Motor neuron (in vitro differentiated cells): ENCODE measurements at regions not wholly inside any gene's neighbourhood (a gene's known extent, or its start where the extent isn't known, plus 50 kb on each side); places are given as distances from the start of the nearest gene placed in this dataset.
A peak's percentile ranks its signal among the peaks of the same experiment; 100 is the strongest.
"Not testable (repeated sequence)": the region's sequence is repeated elsewhere in the genome, so short reads cannot be mapped to it uniquely, and the experiment has no call there.

Source experiments
- ATAC-seq, 8 experiments: fragments of 200-7000 bp; cut with Tn5 transposase; replicated peaks in 6 of 8; 2 replicates each; pipeline ENCODE4 v1.8.0; 2021; ENCODE audit warnings: mild to moderate bottlenecking in 8 of 8, moderate library complexity in 8 of 8
- H3K27ac ChIP-seq, 2 donors: fragments of 250-450 bp; sonication (Bioruptor Pico); 2 replicates each; pipeline ENCODE4 v1.9.0; 2021; ENCODE audit warnings: antibody characterized with exemption in 2 of 2, mild to moderate bottlenecking in 2 of 2, moderate library complexity in 1 of 2
- H3K4me1 ChIP-seq, 2 donors: fragments of 250-450 bp; sonication (Bioruptor Pico); replicated peaks in 1 of 2; 2 replicates each; pipeline ENCODE4 v1.6.1; 2021; ENCODE audit warnings: antibody characterized with exemption in 2 of 2, mild to moderate bottlenecking in 2 of 2, moderate library complexity in 1 of 2
- H3K4me3 ChIP-seq, 5 donors: fragments of 250-450 bp; sonication (Bioruptor Pico); 2 replicates each; pipeline ENCODE4 v1.9.0; 2021; ENCODE audit warnings: antibody characterized with exemption in 5 of 5, mild to moderate bottlenecking in 5 of 5, moderate library complexity in 4 of 5
- WGBS, 10 experiments: fragments of 450-650 bp; shearing (Covaris generic); methylation state at CpG; one replicate each; pipeline ENCODE4 v1.0.0; 2022; 5-methylcytosine and 5-hydroxymethylcytosine counted together
- in situ Hi-C, 9 experiments: fragments of 400-800 bp; cut with MboI; loops; one replicate each; pipeline ENCODE4 v1.15.0; 2021; ENCODE audit warnings: low sequenced_read_pairs in 9 of 9, low pct_unique_long_range_greater_than_20kb in 2 of 9; ENCODE audit not compliant: unreplicated experiment in 9 of 9

DNA sequence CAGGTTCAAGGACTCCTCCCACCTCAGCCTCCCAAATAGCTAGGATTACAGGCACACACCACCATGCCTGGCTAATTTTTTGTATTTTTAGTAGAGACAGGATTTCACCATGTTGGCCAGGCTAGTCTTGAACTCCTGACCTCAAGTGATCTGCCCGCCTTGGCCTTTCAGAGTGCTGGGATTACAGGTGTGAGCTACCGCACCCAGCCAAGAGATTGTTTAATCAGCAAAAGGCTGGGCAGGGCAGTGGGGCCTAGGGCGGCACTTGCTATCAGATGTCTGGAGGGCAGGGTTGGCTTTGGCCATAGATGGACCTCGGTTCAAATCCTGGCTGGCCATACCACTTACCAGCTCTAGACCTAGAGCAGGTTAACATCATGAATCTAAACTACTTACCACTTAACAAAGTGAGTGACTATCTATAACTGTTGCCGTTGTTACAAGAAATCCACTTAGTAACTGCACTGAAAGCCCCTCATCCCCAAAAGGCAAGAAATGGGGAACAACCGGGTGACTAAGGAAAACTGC is 60.9 kb upstream of the BCL2L14 start:
- H3K27ac ChIP-seq, H3K4me1 ChIP-seq, in situ Hi-C loops, ATAC-seq, H3K4me3 ChIP-seq: not testable (repeated sequence)
- 50 to 100% (median 96%) methylated on average over 1 to 4 of the region's 6 CpGs; no CpG with 5 or more reads in 5 of the 10 experiments for WGBS, 10 experiments

DNA sequence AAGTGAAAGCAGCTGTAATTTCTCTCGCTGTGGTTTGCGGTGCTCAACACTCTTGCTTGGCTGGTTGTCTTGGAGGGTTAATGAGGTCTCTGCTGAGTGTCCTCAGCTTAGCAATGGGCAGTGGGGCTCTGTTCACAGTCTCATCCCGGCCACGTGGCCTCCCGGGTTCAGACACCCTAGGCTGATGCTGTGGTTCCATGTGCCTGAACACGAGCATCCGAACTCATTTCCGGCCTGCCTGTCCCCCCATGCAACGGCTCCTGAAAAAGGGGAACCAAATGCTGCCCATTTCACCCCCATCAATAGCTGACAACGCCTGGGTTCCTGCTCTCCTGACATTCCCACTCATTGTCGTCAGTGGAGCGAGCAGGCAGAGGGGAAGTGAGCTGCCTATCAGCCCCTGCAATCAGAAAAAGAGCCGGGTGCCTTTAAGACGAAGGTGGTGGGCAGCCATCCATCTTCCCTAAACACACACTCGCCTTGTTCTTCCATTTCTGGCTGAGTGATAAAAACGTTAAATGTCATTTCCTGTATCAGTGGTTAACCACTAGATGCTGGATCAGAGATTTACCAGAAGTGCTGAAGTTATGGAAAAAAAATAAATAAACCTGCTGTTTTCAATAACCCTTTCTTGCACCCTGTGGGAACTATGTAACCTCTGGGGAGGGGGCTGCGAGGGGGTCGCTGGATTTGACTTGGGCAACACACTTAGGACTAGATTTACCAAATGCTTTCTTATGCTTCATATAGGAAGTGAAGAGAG is 60.3 kb upstream of the BCL2L14 start:
- peak in 1 of 8 experiments; percentile 15 for ATAC-seq
- H3K4me1 ChIP-seq = peaks cover 5 to 8% of the 10 kb centered on the region in 2 donors
- WGBS, 10 experiments = 12 to 94% (median 75%) methylated on average over 3 to 10 of the region's 18 CpGs; no CpG with 5 or more reads in 2 of the 10 experiments
- H3K27ac ChIP-seq = no peak overlapping the region
- no peak overlapping the region for H3K4me3 ChIP-seq
- in situ Hi-C loops = no loop called here

DNA sequence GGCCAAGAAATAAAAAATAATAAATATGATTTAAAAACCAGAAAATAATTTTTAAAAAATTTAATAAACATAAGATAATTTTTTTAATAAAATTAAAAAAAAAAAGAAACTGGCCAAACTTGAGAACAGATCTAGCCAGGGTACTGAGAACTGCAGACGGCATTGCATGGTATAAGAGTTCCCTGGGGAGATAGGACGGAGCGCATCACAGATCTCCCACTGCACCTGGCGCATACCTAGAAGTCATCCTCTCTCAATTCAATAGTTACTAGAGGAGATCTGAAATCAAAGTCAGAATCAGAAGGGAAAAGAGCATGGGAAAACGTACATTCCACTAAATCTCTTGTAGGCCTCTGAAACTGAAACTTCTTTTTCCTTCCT is 58.9 kb upstream of the BCL2L14 start:
- 80 to 100% (median 92%) methylated on average over 1 to 5 of the region's 5 CpGs; no CpG with 5 or more reads in 2 of the 10 experiments for WGBS, 10 experiments

DNA sequence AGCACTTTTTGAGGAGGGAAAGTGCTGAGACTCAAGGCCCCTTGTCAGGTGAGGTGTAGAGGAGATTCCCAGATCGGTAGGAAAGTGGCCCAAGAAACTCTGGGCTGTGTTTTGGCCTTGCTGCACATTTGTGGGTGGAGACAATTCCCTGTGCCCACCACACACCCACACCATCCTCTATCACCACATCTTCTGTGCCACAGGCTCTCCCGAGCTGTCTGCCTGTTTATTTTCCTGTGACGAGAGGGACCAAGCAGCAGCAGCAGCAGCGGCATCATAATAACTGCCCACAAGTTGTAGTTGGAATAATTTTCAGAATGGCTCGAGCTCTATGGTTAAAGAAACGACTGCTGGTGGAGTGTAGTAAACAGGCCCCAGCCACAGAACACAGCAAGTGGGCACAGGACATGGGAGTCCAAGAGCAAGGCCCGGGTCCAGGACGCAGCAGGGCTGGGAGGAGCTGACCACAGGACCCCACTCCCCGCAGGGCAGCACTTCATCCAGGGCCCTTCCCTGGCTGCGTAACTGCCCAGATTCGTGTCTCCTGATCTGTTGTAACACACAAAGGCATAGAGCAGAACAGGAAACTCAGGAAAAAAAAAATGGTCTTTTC is 55.6 kb upstream of the BCL2L14 start:
- H3K27ac ChIP-seq = no peak overlapping the region
- ATAC-seq = no peak
- H3K4me1 ChIP-seq = peaks cover 5 to 8% of the 10 kb centered on the region in 2 donors
- WGBS, 10 experiments = 0 to 100% (median 45%) methylated on average over 1 to 3 of the region's 11 CpGs; no CpG with 5 or more reads in 4 of the 10 experiments
- H3K4me3 ChIP-seq = no peak overlapping the region
- in situ Hi-C loops = no loop called here

More for the DNA sequence above, 58.9 kb upstream of the BCL2L14 start:
- no peak overlapping the region for H3K4me3 ChIP-seq
- ATAC-seq = no peak
- in situ Hi-C loops = no loop called here
- peaks cover 5 to 8% of the 10 kb centered on the region in 2 donors for H3K4me1 ChIP-seq
- no peak overlapping the region for H3K27ac ChIP-seq

DNA sequence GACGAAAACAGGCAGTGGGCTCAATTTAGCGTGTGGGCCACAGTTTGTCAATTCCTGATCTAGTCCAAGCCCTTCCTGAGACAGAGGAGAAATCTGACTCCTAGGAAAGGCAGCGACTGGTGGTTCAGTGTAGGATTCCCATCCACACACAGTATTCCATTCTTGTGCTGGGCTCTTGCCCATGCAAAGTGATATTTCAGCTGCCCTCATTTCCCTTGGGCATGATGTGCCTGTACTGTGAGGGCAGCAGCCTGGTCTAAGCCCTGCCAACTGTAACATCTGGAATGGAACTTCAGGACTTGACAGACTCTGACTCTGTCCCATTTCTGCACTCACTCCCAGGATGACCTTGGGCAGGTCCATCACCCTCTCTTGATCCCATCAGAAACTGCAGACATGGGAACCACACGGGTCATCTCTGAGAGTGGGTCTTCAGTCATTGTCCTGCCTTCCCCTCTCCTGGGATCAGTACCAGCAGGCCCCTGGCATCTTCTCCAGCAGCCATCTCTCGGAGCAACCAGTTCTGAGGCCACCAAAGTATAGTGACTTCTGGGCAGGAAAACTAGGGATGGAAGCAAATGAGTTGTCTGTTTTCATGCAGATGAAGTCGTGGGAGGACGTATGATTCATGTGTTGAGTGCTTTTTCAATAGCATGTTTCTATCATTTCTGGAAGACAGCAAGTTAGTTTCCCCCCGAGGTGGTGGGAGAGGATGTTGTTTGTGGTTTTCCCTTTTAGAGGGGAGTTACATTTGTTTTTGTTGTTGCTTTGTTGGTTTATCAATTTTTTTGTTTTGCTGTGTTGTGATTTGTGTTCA is 54.2 kb upstream of the BCL2L14 start:
- WGBS, 10 experiments = 20 to 100% (median 60%) methylated on average over 1 to 7 of the region's 8 CpGs; no CpG with 5 or more reads in 2 of the 10 experiments
- Histone ChIP-seq H3K4me3 (no peak overlapping the region), H3K4me1 (no peaks in the 10 kb centered on the region), H3K27ac (no peak overlapping the region)
- in situ Hi-C loops = no loop called here
- no peak for ATAC-seq

DNA sequence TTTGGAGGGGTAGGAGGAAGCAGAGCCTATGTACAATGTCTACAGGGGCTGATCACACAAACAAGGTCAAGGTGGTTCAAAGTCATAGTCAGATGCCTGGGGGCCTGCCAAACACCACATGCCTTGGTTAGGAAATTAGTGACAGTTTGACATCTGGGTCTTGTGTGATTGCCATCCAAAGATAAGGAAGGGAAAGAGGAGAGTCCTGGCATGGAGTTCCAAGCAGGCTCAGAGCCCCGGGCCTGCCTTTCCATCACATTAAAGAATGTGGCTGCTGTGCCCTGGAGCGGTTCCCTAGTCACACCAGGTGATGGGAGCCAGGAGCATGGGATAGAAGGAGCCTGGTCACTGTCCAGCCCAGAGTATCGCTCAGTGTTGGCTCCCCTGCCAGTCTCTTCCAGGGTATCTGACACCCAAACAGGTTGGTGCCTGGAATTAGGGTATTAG is 53.6 kb upstream of the BCL2L14 start:
- WGBS, 10 experiments = 53 to 100% (median 60%) methylated on average over 1 to 3 of the region's 3 CpGs; no CpG with 5 or more reads in 7 of the 10 experiments
- no peak overlapping the region for H3K4me3 ChIP-seq

DNA sequence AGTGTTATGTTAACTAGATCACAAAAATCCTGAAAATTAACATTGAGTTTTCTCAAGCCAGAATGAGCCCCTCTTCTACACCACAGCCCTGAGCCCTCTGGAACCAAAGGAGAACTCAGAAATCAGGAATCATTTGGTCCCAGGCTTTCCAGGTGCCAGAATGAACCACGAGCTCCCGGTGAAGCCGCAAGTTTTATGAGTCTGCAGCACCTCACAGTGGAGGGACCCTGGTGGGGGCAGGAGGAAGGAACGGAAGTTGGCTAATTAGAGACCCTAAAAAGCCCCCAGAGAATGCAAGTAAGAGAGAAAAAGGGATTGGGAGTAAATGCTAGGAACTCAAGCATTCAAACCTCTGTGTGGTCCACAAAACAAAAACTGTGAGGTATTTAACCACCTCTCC is 52.9 kb upstream of the BCL2L14 start:
- H3K4me3 ChIP-seq = no peak overlapping the region
- in situ Hi-C loops = no loop called here
- no peaks in the 10 kb centered on the region for H3K4me1 ChIP-seq
- no peak overlapping the region for H3K27ac ChIP-seq
- 0 to 69% (median 44%) methylated on average over 1 to 4 of the region's 4 CpGs; no CpG with 5 or more reads in 6 of the 10 experiments for WGBS, 10 experiments
- peak in 1 of 8 experiments; percentile 24 for ATAC-seq

More for the DNA sequence above, 53.6 kb upstream of the BCL2L14 start:
- ATAC-seq = no peak
- H3K4me1 ChIP-seq = no peaks in the 10 kb centered on the region
- no peak overlapping the region for H3K27ac ChIP-seq
- in situ Hi-C loops = no loop called here

DNA sequence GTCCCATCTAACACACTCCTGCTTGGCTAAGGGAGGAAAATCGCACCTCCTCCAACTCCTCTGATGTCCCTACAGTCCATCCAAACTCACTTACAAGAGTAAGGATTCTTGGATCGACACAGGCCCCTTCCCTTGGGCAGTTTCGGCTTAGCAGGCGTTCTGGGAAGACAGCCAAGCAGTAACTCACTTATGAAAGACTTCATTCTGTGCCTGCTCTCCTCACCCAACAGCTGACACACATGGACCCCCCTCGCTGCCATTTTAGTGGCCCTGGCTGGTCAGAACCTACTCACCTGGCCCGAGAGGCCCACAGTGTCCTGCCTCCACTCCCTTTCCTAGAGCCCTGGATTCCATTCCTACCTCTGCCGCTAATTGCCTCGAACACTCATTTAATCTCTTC is 52.3 kb upstream of the BCL2L14 start:
- no peak overlapping the region for H3K4me3 ChIP-seq
- no peaks in the 10 kb centered on the region for H3K4me1 ChIP-seq
- no peak overlapping the region for H3K27ac ChIP-seq
- in situ Hi-C loops = no loop called here
- peak in 1 of 8 experiments; percentile 72 for ATAC-seq
- 63 to 100% (median 89%) methylated on average over 1 to 7 of the region's 8 CpGs; no CpG with 5 or more reads in 2 of the 10 experiments for WGBS, 10 experiments

DNA sequence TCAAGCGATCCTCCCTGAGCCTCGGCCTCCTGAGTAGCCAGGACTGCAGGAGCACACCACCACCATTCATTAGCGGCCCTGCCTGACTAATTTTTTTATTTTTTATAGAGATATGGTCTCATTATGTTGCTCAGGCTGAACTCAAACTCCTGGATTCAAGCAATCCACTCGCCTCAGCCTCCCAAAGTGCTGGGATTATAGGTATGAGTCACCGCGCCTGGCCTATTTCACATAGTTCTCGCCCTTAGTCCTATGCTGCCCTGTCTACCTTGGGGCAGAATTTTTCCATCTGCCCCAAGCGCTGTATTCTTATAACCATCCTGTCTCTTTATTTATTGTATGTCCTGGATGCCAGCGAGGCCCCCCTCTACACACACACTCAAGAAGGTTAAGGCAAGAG is 50.9 kb upstream of the BCL2L14 start:
- Histone ChIP-seq H3K4me1 (no peaks in the 10 kb centered on the region), H3K27ac (no peak overlapping the region), H3K4me3 (no peak overlapping the region)
- WGBS, 10 experiments = 50 to 100% (median 88%) methylated on average over 2 to 8 of the region's 9 CpGs
- no peak for ATAC-seq
- in situ Hi-C loops = loop anchor here in 1 of 9 experiments (10.0 kb wide), 1 partner anchor 435 kb away; no protein-coding TSS in a partner anchor

DNA sequence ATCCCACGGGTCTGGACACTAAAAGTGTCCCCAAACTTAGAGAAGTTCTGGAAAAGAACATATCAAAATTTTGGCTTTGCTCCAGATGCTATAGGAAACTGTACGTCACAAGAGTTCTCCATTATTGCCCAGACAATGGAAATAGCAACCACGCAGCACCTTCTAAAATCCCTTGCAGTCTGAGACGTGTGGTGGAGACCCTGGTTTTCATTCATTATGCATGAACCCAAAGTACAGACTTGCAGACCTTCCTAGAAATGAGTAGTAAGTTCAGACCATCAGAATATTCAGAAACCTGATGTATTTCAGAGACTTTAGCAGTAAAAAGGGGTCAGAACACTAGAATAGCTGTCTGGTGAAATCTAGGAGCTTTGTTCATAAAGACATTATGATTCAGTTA is 50.0 kb upstream of the BCL2L14 start:
- H3K4me1 ChIP-seq = no peaks in the 10 kb centered on the region
- WGBS, 10 experiments = 40 to 67% methylated on average over 1 of the region's 4 CpGs; no CpG with 5 or more reads in 8 of the 10 experiments
- ATAC-seq = no peak
- no peak overlapping the region for H3K4me3 ChIP-seq
- no peak overlapping the region for H3K27ac ChIP-seq
- in situ Hi-C loops = loop anchor here in 1 of 9 experiments (10.0 kb wide), 1 partner anchor 436 kb away; no protein-coding TSS in a partner anchor
